ENCODE measurements at regions not wholly inside any gene's neighbourhood (a gene's known extent, or its start where the extent isn't known, plus 50 kb on each side); places are given as distances from the start of the nearest gene placed in this dataset.
"Not testable (repeated sequence)": the region's sequence is repeated elsewhere in the genome, so short reads cannot be mapped to it uniquely, and the experiment has no call there.

- no peak overlapping the region for H2AFZ ChIP-seq (ENCODE audit: low read length)
- H3K9me3 ChIP-seq (ENCODE audit: low read length), result no peaks in the 10 kb centered on the region
- no peaks in the 10 kb centered on the region for H3K79me2 ChIP-seq (ENCODE audit: low read length)
- DNase-seq (no peak), ATAC-seq (no peak)
- CTCF ChIA-PET, result no interaction called here
- H3K4me3 ChIP-seq (ENCODE audit: low read length), result no peak overlapping the region
- BruUV-seq (replicated peaks), result no TSS peak
- H3K4me1 ChIP-seq (ENCODE audit: insufficient read depth, low read length), result no peaks in the 10 kb centered on the region
- POLR2A ChIA-PET (ENCODE audit: unreplicated experiment), result no interaction called here
- no peak for TF ChIP-seq EZH2 (IDR thresholded peaks at IDR 0.05; ENCODE audit: low read length, unreplicated experiment)
- TF ChIP-seq EZH2phosphoT487 (IDR thresholded peaks at IDR 0.05; ENCODE audit: borderline replicate concordance, low read length), result no peak
- no peak for TF ChIP-seq CTCF (conservative IDR thresholded peaks at IDR 0.05; ENCODE audit: low read depth, low read length)
- H3K9ac ChIP-seq (ENCODE audit: low read length), result no peak overlapping the region
- H3K27ac ChIP-seq (ENCODE audit: low read length), result no peak overlapping the region
- H3K9me2 ChIP-seq (replicated peaks; ENCODE audit: low read length), result no peaks in the 10 kb centered on the region
- H3K4me2 ChIP-seq (ENCODE audit: low read length), result no peak overlapping the region
- H3K27me3 ChIP-seq (ENCODE audit: low read length), result no peaks in the 10 kb centered on the region
- no peaks in the 10 kb centered on the region for H4K20me1 ChIP-seq (ENCODE audit: low read length)
- no peaks in the 10 kb centered on the region for H3K36me3 ChIP-seq (ENCODE audit: low read depth, low read length)
- H3F3A ChIP-seq (ENCODE audit: low read length, unreplicated experiment), result no peaks in the 10 kb centered on the region
- intact Hi-C loops (cut with micrococcal nuclease), result no loop called here
Measured at GRCh38 chr14:105902131-105902898, 375.9 kb downstream of the TMEM121 start.

GRCh38 chr14:105902899-105903165, 376.4 kb downstream of the TMEM121 start:
- H4K20me1 ChIP-seq (ENCODE audit: low read length); BruUV-seq (replicated peaks); intact Hi-C loops (cut with micrococcal nuclease); ATAC-seq; H3K4me3 ChIP-seq (ENCODE audit: low read length); POLR2A ChIA-PET (ENCODE audit: unreplicated experiment); H3K27me3 ChIP-seq (ENCODE audit: low read length); CTCF ChIA-PET; H3F3A ChIP-seq (ENCODE audit: low read length, unreplicated experiment); DNase-seq; H3K9me3 ChIP-seq (ENCODE audit: low read length); H3K9me2 ChIP-seq (replicated peaks; ENCODE audit: low read length); H3K27ac ChIP-seq (ENCODE audit: low read length); H3K4me1 ChIP-seq (ENCODE audit: insufficient read depth, low read length); H3K9ac ChIP-seq (ENCODE audit: low read length); H2AFZ ChIP-seq (ENCODE audit: low read length); H3K79me2 ChIP-seq (ENCODE audit: low read length); H3K36me3 ChIP-seq (ENCODE audit: low read depth, low read length); H3K4me2 ChIP-seq (ENCODE audit: low read length): not testable (repeated sequence)

- H3K79me2 ChIP-seq (ENCODE audit: low read length), result no peaks in the 10 kb centered on the region
- H4K20me1 ChIP-seq (ENCODE audit: low read length), result no peaks in the 10 kb centered on the region
- H3K9me2 ChIP-seq (replicated peaks; ENCODE audit: low read length), result no peaks in the 10 kb centered on the region
- no peaks in the 10 kb centered on the region for H3K27me3 ChIP-seq (ENCODE audit: low read length)
- ChIA-PET POLR2A (ENCODE audit: unreplicated experiment) (no interaction called here), CTCF (no interaction called here)
- H3K9ac ChIP-seq (ENCODE audit: low read length), result no peak overlapping the region
- H3K4me1 ChIP-seq (ENCODE audit: insufficient read depth, low read length), result no peaks in the 10 kb centered on the region
- no TSS peak for BruUV-seq (replicated peaks)
- H3K36me3 ChIP-seq (ENCODE audit: low read depth, low read length), result no peaks in the 10 kb centered on the region
- TF ChIP-seq CTCF (conservative IDR thresholded peaks at IDR 0.05; ENCODE audit: low read depth, low read length) (no peak), EZH2 (IDR thresholded peaks at IDR 0.05; ENCODE audit: low read length, unreplicated experiment) (no peak), EZH2phosphoT487 (IDR thresholded peaks at IDR 0.05; ENCODE audit: borderline replicate concordance, low read length) (no peak)
- no peak for ATAC-seq
- no peak overlapping the region for H3K4me2 ChIP-seq (ENCODE audit: low read length)
- H3K27ac ChIP-seq (ENCODE audit: low read length), result no peak overlapping the region
- no peak overlapping the region for H3K4me3 ChIP-seq (ENCODE audit: low read length)
- intact Hi-C loops (cut with micrococcal nuclease), result no loop called here
- H3F3A ChIP-seq (ENCODE audit: low read length, unreplicated experiment), result no peaks in the 10 kb centered on the region
- DNase-seq, result no peak
- H2AFZ ChIP-seq (ENCODE audit: low read length), result no peak overlapping the region
- H3K9me3 ChIP-seq (ENCODE audit: low read length), result no peaks in the 10 kb centered on the region
Measured at GRCh38 chr14:105903971-105904370, 377.6 kb downstream of the TMEM121 start.
